RWPE1 (cell line): ENCODE measurements at regions not wholly inside any gene's neighbourhood (a gene's known extent, or its start where the extent isn't known, plus 50 kb on each side); places are given as distances from the start of the nearest gene placed in this dataset.

ENCODE experiments used
- CTCF ChIA-PET: fragments of 350-600 bp; sonication (Branson Sonifier 250); formaldehyde crosslinking; extraction: SDS; loops from one replicate; lab custom pipeline; 2021; lab: Yijun Ruan, JAX
- POLR2A ChIA-PET: fragments of 400-600 bp; formaldehyde crosslinking; extraction: SDS; loops from one replicate; lab custom pipeline; 2020; ENCODE audit warnings: antibody characterized with exemption; ENCODE audit not compliant: low non-redundant PET; lab: Yijun Ruan, JAX
- DNase-seq: peaks from one replicate; pipeline ENCODE4 v3.0.0; 2012; ENCODE audit warnings: low spot score
- H3K27ac ChIP-seq: fragments of 450-650 bp; 2 replicates; pipeline ENCODE4 v1.5.1; 2017
- TF ChIP-seq, protein P1 (sequence below): fragments of 450-650 bp; conservative IDR thresholded peaks from 2 replicates; pipeline ENCODE4 v1.5.1; 2017; ENCODE audit warnings: low read depth, mild to moderate bottlenecking

DNA sequence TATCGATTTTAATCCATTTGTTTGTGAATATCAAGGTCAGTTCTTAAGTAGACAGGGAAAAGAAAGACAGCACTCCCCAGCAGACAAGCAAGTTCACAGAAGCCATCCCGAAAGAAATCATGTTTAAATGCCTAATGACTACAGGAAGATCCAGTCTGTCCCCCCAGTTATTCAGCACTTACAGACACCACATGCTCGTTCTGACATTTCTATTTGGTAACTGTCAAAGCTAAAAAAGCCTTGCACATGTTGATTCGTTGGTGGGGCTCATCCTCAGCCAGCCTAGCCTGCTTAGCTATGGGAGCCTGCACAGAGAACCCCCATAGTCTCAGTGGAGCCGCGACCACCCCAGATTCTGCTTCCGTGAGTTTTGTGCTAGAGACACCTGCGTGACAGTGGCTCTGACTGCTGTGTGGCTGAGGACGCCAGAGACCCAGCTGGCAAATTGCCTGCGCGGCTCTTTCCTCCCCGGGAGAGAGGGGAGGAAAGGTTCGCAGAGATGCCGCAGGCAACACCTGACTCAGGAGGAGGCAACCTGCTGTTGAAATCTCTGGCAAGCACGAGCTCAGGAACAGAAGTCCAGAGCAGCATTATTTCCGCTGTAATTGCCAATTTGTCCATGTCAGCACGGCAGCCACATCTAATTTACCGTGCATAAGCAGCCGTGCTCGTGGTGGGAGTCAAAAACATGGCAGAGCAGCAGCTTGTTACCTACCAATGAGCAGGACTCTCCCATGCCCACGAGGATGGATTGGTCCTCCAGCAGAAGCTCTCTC, 194.2 kb downstream of the GPAM start:
- CTCF ChIA-PET: no interaction called here
- TF ChIP-seq, protein P1, sequence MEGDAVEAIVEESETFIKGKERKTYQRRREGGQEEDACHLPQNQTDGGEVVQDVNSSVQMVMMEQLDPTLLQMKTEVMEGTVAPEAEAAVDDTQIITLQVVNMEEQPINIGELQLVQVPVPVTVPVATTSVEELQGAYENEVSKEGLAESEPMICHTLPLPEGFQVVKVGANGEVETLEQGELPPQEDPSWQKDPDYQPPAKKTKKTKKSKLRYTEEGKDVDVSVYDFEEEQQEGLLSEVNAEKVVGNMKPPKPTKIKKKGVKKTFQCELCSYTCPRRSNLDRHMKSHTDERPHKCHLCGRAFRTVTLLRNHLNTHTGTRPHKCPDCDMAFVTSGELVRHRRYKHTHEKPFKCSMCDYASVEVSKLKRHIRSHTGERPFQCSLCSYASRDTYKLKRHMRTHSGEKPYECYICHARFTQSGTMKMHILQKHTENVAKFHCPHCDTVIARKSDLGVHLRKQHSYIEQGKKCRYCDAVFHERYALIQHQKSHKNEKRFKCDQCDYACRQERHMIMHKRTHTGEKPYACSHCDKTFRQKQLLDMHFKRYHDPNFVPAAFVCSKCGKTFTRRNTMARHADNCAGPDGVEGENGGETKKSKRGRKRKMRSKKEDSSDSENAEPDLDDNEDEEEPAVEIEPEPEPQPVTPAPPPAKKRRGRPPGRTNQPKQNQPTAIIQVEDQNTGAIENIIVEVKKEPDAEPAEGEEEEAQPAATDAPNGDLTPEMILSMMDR: no peak
- DNase-seq: no peak
- no peak overlapping the region for H3K27ac ChIP-seq
- POLR2A ChIA-PET: no interaction called here

DNA sequence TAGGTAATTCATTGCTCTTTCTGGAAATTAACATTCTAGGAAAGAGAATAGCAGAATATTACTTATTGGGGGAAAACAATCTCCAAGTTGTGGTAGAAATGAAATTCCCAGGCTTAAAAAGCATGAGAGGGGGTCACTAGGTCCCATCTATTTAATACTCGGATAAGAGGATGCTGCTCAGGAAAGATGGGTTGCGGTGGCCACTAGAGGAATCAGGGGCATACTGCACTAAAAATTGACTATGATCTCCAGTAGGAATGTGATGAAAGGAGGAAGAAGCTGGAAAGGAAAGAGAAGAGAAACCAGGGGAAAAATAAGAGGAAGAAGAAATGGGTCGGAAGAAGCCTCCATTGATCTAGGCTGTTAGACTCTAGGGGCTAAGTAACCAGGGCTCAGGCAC, 192.8 kb downstream of the GPAM start:
- DNase-seq: no peak
- POLR2A ChIA-PET: no interaction called here
- CTCF ChIA-PET: no interaction called here
- TF ChIP-seq, protein P1: 0 out of 2 replicates have a peak, but pooled peaks have one; percentile 7
- H3K27ac ChIP-seq: no peak overlapping the region

DNA sequence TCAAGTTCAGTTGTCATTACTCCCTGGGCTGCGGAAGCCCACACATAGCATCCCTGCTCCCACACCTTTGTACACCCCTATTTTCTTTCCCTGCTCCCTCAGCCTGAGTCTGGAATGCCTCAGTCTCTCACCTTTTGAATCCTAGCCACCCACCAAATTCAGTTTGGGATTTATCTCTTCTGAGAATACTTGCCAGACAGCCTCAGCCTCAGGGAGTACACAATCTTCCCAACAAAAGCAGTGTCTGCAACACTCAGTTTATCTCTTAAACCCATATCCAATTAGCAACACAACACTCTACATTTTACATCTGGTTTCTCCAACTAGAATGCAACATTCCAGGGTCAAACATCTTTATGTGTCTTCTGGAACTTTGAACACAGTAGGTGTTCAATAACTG, 190.2 kb downstream of the GPAM start:
- no peak overlapping the region for H3K27ac ChIP-seq
- ChIA-PET CTCF (no interaction called here), POLR2A (no interaction called here)
- DNase-seq: no peak
- TF ChIP-seq, protein P1: no peak

DNA sequence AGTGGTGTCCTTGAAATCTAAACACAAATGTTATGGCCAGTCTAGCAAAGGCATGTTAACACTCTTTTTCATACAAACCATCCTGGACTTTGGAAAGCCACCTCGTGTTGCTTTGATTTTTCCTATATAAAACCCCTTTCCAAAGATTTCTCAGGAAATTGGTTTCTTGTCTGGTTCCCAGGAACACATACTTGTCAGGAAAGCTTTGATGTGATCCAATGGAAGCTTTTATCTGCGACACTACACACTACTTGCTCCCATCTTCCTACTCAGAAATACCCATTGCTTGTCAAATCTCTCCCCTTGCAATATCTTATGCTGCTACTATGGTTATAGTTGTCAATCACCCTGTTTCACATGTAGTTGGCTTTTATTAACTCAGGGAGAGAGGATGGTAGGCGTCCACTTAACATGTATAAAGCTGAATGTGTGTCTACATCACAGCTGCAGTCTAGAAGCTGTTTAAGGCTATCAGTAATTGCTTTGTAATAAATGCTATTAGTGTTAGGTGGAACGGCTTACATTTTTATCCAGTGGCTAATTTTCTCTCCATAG, 189.6 kb downstream of the GPAM start:
- ChIA-PET POLR2A (no interaction called here), CTCF (interaction anchor here (0.8 kb wide), 1 partner anchor 1255 kb away, joined by 3 read pairs; no protein-coding TSS in a partner anchor)
- no peak for DNase-seq
- H3K27ac ChIP-seq: no peak overlapping the region
- TF ChIP-seq, protein P1: no peak

DNA sequence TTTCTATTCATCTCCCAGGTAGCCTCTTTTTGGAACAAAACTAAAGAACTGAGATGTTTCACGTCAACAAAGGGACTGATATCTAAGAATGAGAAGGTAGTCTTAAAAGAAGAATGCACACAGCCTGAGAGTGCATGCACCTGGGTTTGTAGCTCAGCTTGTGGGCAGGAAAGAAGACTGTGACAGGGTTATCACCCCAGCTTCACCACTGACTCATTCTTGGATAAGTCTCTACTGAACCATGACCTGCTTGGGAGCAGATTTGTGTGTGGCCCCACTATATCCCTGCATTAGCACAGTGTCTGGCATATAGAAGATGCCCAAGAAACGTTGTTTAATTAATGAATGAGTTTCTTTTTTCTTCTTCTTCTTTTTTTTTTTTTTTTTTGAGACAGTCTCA, 187.5 kb downstream of the GPAM start:
- ChIA-PET CTCF (no interaction called here), POLR2A (no interaction called here)
- TF ChIP-seq, protein P1: no peak
- no peak for DNase-seq
- no peak overlapping the region for H3K27ac ChIP-seq

DNA sequence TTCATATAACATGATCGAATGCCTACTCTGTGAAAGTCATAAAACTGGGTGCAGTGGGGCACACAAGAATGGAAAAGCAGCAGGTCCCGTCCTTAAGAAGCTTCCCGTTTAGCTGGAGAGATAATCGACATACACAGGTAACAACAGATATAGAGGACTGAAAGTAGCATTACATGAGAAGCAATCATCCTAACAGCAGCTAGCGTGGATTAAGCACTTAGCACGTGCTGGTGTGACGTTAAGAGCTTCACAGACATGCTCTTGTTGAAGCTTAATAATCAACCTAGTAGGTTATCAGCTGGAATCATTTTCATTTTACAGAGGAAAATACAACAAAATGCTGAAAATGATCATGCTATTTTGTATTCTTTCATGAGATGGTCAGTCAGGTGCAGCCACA, 184.8 kb downstream of the GPAM start:
- TF ChIP-seq, protein P1: no peak
- CTCF ChIA-PET: no interaction called here
- POLR2A ChIA-PET: no interaction called here
- no peak overlapping the region for H3K27ac ChIP-seq
- DNase-seq: no peak
